ENCODE measurements at regions not wholly inside any gene's neighbourhood (a gene's known extent, or its start where the extent isn't known, plus 50 kb on each side); places are given as distances from the start of the nearest gene placed in this dataset.

DNA sequence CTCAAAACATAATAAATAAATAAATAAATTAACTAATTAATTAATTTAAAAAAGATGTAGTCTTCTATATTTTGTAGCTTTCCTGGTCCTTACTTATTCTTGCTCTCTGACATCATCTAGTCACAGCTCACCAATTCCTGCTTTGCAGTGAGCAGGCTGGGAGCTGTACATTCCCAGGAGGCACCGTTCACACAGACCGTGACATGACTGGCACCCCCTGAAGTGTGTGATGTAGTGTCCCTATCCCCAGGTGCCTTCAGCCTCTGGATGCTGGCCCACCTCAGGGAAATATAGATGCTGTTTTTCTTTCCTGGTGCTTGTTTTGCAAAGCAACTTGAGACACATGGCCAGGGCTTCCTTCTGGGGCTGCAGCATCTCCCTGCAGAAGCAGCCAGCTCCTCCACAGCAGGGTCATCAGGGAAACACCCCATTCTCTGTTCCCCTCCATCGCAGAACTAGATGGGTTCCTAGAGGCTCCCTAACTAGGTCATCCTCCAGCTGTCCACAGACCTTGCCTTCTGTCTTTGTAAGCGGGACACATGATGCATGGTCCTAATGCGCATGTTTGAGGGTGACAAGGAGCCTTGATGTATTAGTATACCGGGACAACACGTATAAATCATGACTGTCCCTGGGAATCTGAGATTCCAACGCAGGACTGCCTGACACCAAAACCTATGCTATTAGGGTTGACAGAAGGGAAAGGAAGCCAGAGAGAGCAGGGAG is 76.4 kb downstream of the RHOB start:
- TF ChIP-seq CTCF (IDR thresholded peaks at IDR 0.05): no peak
- TF ChIP-seq FOXJ3 (CRISPR knock-in tag; IDR thresholded peaks at IDR 0.05): no peak
- TF ChIP-seq EP300 (IDR thresholded peaks at IDR 0.05; ENCODE audit: borderline replicate concordance in 1 of 2, low read depth in 1 of 2, low read length in 1 of 2): no peak
- TF ChIP-seq TCF12 (IDR thresholded peaks at IDR 0.05): no peak
- no peak for TF ChIP-seq JUND (IDR thresholded peaks at IDR 0.05)
- TF ChIP-seq NRF1 (IDR thresholded peaks at IDR 0.05; ENCODE audit: low read depth, low read length): no peak
- TF ChIP-seq FOXM1 (IDR thresholded peaks at IDR 0.05; ENCODE audit: low read depth): no peak

All from SK-N-SH (cell line).